HPDE6-E6E7 (cell line): ENCODE measurements at regions not wholly inside any gene's neighbourhood (a gene's known extent, or its start where the extent isn't known, plus 50 kb on each side); places are given as distances from the start of the nearest gene placed in this dataset.
"Not testable (repeated sequence)": the region's sequence is repeated elsewhere in the genome, so short reads cannot be mapped to it uniquely, and the experiment has no call there.

Experiments used
- DNase-seq: peaks from one replicate; pipeline ENCODE4 v3.0.0; 2011; ENCODE audit warnings: missing footprints; ENCODE audit errors: extremely low spot score

GRCh38 chr12:91460469-91460868 lies 277.9 kb upstream of the DCN start:
- no peak for DNase-seq

- no peak for DNase-seq
Measured at GRCh38 chr12:91455321-91455720, 272.7 kb upstream of the DCN start.

GRCh38 chr12:91454179-91454578 lies 271.6 kb upstream of the DCN start:
- no peak for DNase-seq

GRCh38 chr12:91452464-91452863 lies 269.8 kb upstream of the DCN start:
- DNase-seq: not testable (repeated sequence)

GRCh38 chr12:91441993-91442952 lies 259.7 kb upstream of the DCN start:
- DNase-seq: no peak

GRCh38 chr12:91441246-91441645 lies 258.6 kb upstream of the DCN start:
- DNase-seq: no peak

GRCh38 chr12:91434081-91434480 lies 251.5 kb upstream of the DCN start:
- no peak for DNase-seq

GRCh38 chr12:91432755-91433154 lies 250.1 kb upstream of the DCN start:
- DNase-seq: no peak

- DNase-seq: no peak
Measured at GRCh38 chr12:91432089-91432488, 249.5 kb upstream of the DCN start.

- DNase-seq: no peak
Measured at GRCh38 chr12:91424506-91424905, 241.9 kb upstream of the DCN start.

- DNase-seq: no peak
Measured at GRCh38 chr12:91423693-91424050, 241.1 kb upstream of the DCN start.

- no peak for DNase-seq
Measured at GRCh38 chr12:91422811-91423692, 240.4 kb upstream of the DCN start.

- DNase-seq: no peak
Measured at GRCh38 chr12:91422127-91422526, 239.5 kb upstream of the DCN start.

- DNase-seq: no peak
Measured at GRCh38 chr12:91419809-91420208, 237.2 kb upstream of the DCN start.

GRCh38 chr12:91418221-91419090 lies 235.8 kb upstream of the DCN start:
- no peak for DNase-seq

GRCh38 chr12:91417650-91418049 lies 235.0 kb upstream of the DCN start:
- DNase-seq: no peak

GRCh38 chr12:91414636-91415035 lies 232.0 kb upstream of the DCN start:
- DNase-seq: no peak

- DNase-seq: peak; percentile 48
Measured at GRCh38 chr12:91413581-91414546, 231.2 kb upstream of the DCN start.

GRCh38 chr12:91406920-91407341 lies 224.3 kb upstream of the DCN start:
- peak; percentile 65 for DNase-seq

GRCh38 chr12:91404441-91404840 lies 221.8 kb upstream of the DCN start:
- no peak for DNase-seq
